ENCODE measurements at regions not wholly inside any gene's neighbourhood (a gene's known extent, or its start where the extent isn't known, plus 50 kb on each side); places are given as distances from the start of the nearest gene placed in this dataset.

DNA sequence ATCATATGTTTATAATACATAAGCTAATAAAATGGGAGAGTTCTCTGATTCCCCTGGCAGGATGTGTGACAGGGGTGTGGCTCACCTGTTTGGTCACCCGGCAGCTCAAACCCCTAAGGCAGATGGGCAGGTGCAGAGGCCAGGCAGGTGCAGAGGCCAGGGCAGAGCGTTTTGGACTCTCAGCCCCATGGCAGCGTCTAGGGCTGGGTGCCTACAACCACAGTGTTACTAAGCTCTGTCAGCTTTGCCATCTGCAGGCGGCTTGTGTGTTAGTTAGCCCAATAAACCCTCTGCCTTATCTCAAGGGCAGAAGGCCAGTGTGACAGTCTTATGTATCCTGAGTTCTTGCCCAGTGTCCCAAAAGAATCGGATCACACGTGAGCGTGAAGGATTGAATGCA is 54.0 kb upstream of the UGT2B15 start:
- TF ChIP-seq CTCF (conservative IDR thresholded peaks at IDR 0.05; ENCODE audit: low read length) (no peak), EZH2phosphoT487 (IDR thresholded peaks at IDR 0.05; ENCODE audit: borderline replicate concordance, low read depth, low read length) (no peak)
